ENCODE measurements at regions not wholly inside any gene's neighbourhood (a gene's known extent, or its start where the extent isn't known, plus 50 kb on each side); places are given as distances from the start of the nearest gene placed in this dataset.
"Not testable (repeated sequence)": the region's sequence is repeated elsewhere in the genome, so short reads cannot be mapped to it uniquely, and the experiment has no call there.

GRCh38 chr4:55004831-55005230, 120.6 kb downstream of the KDR start:
- TF ChIP-seq POLR2AphosphoS5 (IDR thresholded peaks at IDR 0.05) (no peak), POLR2A (IDR thresholded peaks at IDR 0.05) (no peak)
- TF ChIP-seq, protein P1, sequence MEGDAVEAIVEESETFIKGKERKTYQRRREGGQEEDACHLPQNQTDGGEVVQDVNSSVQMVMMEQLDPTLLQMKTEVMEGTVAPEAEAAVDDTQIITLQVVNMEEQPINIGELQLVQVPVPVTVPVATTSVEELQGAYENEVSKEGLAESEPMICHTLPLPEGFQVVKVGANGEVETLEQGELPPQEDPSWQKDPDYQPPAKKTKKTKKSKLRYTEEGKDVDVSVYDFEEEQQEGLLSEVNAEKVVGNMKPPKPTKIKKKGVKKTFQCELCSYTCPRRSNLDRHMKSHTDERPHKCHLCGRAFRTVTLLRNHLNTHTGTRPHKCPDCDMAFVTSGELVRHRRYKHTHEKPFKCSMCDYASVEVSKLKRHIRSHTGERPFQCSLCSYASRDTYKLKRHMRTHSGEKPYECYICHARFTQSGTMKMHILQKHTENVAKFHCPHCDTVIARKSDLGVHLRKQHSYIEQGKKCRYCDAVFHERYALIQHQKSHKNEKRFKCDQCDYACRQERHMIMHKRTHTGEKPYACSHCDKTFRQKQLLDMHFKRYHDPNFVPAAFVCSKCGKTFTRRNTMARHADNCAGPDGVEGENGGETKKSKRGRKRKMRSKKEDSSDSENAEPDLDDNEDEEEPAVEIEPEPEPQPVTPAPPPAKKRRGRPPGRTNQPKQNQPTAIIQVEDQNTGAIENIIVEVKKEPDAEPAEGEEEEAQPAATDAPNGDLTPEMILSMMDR (IDR thresholded peaks at IDR 0.05 in 8 of 11, conservative IDR thresholded peaks at IDR 0.05 in 3 of 11): no peak
- intact Hi-C loops (cut with DNase I; ENCODE audit: low total_unique reads): no loop called here

DNA sequence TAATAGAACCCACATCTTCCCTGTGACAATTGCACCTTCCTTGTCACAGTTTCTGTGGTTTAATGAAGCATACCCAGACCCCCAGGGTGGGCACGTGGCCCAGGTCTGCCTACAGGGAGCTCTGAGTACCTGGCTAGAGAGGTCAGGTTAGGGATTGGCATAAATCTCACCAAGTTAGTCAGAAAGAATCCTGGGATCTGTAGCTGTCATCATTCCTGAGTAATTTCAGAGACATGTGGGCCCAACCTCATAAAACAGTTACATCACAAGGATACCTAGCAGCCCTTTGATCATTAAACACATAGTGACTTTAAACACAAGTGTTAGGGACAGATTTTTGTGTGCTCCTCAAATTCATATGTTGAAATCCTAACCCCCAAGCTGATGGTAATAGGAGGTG, 123.0 kb downstream of the KDR start:
- Histone ChIP-seq H3K4me3 (no peak overlapping the region), H3K27me3 (replicated peaks in 1 of 7) (peaks cover 0 to 63% (median 0%) of the 10 kb centered on the region in 7 donors), H3K9me3 (no peaks in the 10 kb centered on the region), H3K4me1 (no peaks in the 10 kb centered on the region), H3K27ac (no peak overlapping the region), H3K36me3 (no peaks in the 10 kb centered on the region)
- intact Hi-C loops (cut with DNase I; ENCODE audit: low total_unique reads): no loop called here
- DNase-seq: no peak
- TF ChIP-seq POLR2A (IDR thresholded peaks at IDR 0.05) (no peak), POLR2AphosphoS5 (IDR thresholded peaks at IDR 0.05) (no peak)
- TF ChIP-seq, protein P1 (IDR thresholded peaks at IDR 0.05 in 8 of 11, conservative IDR thresholded peaks at IDR 0.05 in 3 of 11): no peak
- 62 to 100% (median 70%) methylated on average over 1 of the region's 1 CpG for WGBS, 5 donors

More at GRCh38 chr4:55004831-55005230, 120.6 kb downstream of the KDR start:
- H3K4me1 ChIP-seq: no peaks in the 10 kb centered on the region
- no peaks in the 10 kb centered on the region for H3K36me3 ChIP-seq
- H3K4me3 ChIP-seq: no peak overlapping the region
- no peak for DNase-seq
- no peak overlapping the region for H3K27ac ChIP-seq
- H3K27me3 ChIP-seq (replicated peaks in 1 of 7): peaks cover 0 to 52% (median 0%) of the 10 kb centered on the region in 7 donors
- no peaks in the 10 kb centered on the region for H3K9me3 ChIP-seq
- 50 to 73% (median 65%) methylated on average over 1 of the region's 1 CpG for WGBS, 5 donors

DNA sequence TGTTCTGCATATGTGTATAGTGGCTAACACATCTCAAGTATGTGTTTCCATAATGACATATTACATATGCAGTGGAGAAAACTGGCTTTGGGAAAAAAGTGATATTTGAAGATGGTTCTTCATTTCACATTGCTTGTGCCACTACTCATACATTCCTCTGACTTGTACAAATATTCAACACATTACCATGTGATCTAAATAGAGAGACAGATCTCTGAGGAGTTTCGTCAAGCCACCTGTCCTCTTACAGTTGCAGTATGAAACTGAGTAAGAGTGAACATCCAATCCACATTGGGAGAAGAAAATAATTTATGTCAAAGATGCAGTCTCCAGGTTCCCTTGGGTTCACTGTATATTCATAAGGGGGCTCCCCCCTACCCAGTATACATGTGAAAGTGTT, 123.9 kb downstream of the KDR start:
- H3K4me1 ChIP-seq: no peaks in the 10 kb centered on the region
- H3K36me3 ChIP-seq: no peaks in the 10 kb centered on the region
- WGBS, 5 donors: 59 to 91% (median 77%) methylated on average over 1 of the region's 1 CpG
- TF ChIP-seq POLR2A (IDR thresholded peaks at IDR 0.05) (no peak), POLR2AphosphoS5 (IDR thresholded peaks at IDR 0.05) (no peak)
- H3K4me3 ChIP-seq: no peak overlapping the region
- DNase-seq: no peak
- intact Hi-C loops (cut with DNase I; ENCODE audit: low total_unique reads): no loop called here
- H3K27me3 ChIP-seq (replicated peaks in 1 of 7): peaks cover 0 to 60% (median 0%) of the 10 kb centered on the region in 7 donors
- no peak overlapping the region for H3K27ac ChIP-seq
- no peaks in the 10 kb centered on the region for H3K9me3 ChIP-seq

- no peaks in the 10 kb centered on the region for H3K36me3 ChIP-seq
These were observed 126.4 kb downstream of the KDR start for GRCh38 chr4:54999003-54999402.

GRCh38 chr4:54993473-54994026, 131.8 kb downstream of the KDR start:
- intact Hi-C loops (cut with DNase I; ENCODE audit: low total_unique reads); H3K27me3 ChIP-seq (replicated peaks in 1 of 7); H3K27ac ChIP-seq; H3K4me3 ChIP-seq; H3K4me1 ChIP-seq; H3K36me3 ChIP-seq: not testable (repeated sequence)
- DNase-seq: peak; percentile 68
- 91 to 98% (median 93%) methylated on average over 2 to 28 of the region's 28 CpGs for WGBS, 5 donors
- peaks cover 0 to 34% (median 13%) of the 10 kb centered on the region in 8 donors for H3K9me3 ChIP-seq

More at GRCh38 chr4:54999003-54999402, 126.4 kb downstream of the KDR start:
- Histone ChIP-seq H3K27ac (no peak overlapping the region), H3K4me1 (no peaks in the 10 kb centered on the region), H3K27me3 (replicated peaks in 1 of 7) (peaks cover 0 to 39% (median 0%) of the 10 kb centered on the region in 7 donors), H3K9me3 (peaks cover 0 to 4% (median 0%) of the 10 kb centered on the region in 8 donors), H3K4me3 (no peak overlapping the region)
- intact Hi-C loops (cut with DNase I; ENCODE audit: low total_unique reads): no loop called here
- no peak for DNase-seq
- TF ChIP-seq, protein P1 (IDR thresholded peaks at IDR 0.05 in 8 of 11, conservative IDR thresholded peaks at IDR 0.05 in 3 of 11): peak in 6 of 11 experiments; percentile 8 to 24 (median 19)
- TF ChIP-seq POLR2A (IDR thresholded peaks at IDR 0.05) (no peak), POLR2AphosphoS5 (IDR thresholded peaks at IDR 0.05) (no peak)
